ENCODE measurements at regions not wholly inside any gene's neighbourhood (a gene's known extent, or its start where the extent isn't known, plus 50 kb on each side); places are given as distances from the start of the nearest gene placed in this dataset.

- FAIRE-seq (peak; percentile 65), ATAC-seq (peak; percentile 66), DNase-seq (ENCODE audit: extremely low read depth in 1 of 4, low spot score in 3 of 4) (peak in 2 of 4 experiments; percentile 13 to 24)
- Histone ChIP-seq H3K9me3 (replicated peaks; ENCODE audit: control insufficient read depth, insufficient read depth, low read depth, low read length) (no peaks in the 10 kb centered on the region), H3K4me3 (no peak overlapping the region), H2AFZ (ENCODE audit: low read depth, low read length) (peak overlapping the region; percentile 65), H3K9ac (ENCODE audit: insufficient read depth in 1 of 2, low read depth in 2 of 2, low read length in 2 of 2) (no peak overlapping the region), H3K4me1 (replicated peaks in 1 of 2; ENCODE audit: control insufficient read depth in 2 of 2, insufficient read depth in 2 of 2, low read length in 2 of 2) (peaks cover 0 to 8% of the 10 kb centered on the region in 2 experiments; a peak in 1 of 5 replicates), H3K79me2 (ENCODE audit: control insufficient read depth, insufficient read depth, low read length) (no peaks in the 10 kb centered on the region), H3K27ac (ENCODE audit: extremely low read depth, low read depth, low read length) (peak overlapping the region; percentile 8; the same call in 1 of the 3 replicates), H3K36me3 (ENCODE audit: control insufficient read depth, insufficient read depth, low read length) (no peaks in the 10 kb centered on the region), H3K4me2 (ENCODE audit: insufficient read depth, low read length) (peak overlapping the region; percentile 38), H3K9me1 (ENCODE audit: control insufficient read depth, insufficient read depth, low read length) (no peaks in the 10 kb centered on the region), H3K27me3 (ENCODE audit: control insufficient read depth in 2 of 2, insufficient read depth in 2 of 2, low read length in 2 of 2) (no peaks in the 10 kb centered on the region), H4K20me1 (replicated peaks; ENCODE audit: control insufficient read depth, insufficient read depth, low read length) (no peaks in the 10 kb centered on the region)
- POLR2A ChIA-PET = no interaction called here
- in situ Hi-C loops (cut with MboI) (loop anchor here (25.0 kb wide), 1 partner anchor 214 kb away; no protein-coding TSS in a partner anchor), intact Hi-C loops (cut with micrococcal nuclease) (no loop called here)
- no TSS peak for BruUV-seq (replicated peaks)
- 2% methylated on average over 4 of the region's 4 CpGs for WGBS (ENCODE audit: insufficient coverage, low coverage, missing lambda C conversion rate)
- CTCF ChIA-PET (ENCODE audit: low intra/inter-chr PET ratio) = no interaction called here
- TF ChIP-seq ZNF143 (CRISPR knock-in tag; IDR thresholded peaks at IDR 0.05) = no peak
- no peak for TF ChIP-seq NR2F6 (CRISPR knock-in tag; IDR thresholded peaks at IDR 0.05)
- TF ChIP-seq POLR2AphosphoS2 (IDR thresholded peaks at IDR 0.05; ENCODE audit: low read length) = no peak
- TF ChIP-seq, protein P1, sequence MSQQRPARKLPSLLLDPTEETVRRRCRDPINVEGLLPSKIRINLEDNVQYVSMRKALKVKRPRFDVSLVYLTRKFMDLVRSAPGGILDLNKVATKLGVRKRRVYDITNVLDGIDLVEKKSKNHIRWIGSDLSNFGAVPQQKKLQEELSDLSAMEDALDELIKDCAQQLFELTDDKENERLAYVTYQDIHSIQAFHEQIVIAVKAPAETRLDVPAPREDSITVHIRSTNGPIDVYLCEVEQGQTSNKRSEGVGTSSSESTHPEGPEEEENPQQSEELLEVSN (IDR thresholded peaks at IDR 0.05; ENCODE audit: borderline replicate concordance in 1 of 2, extremely low read depth in 1 of 2, insufficient read depth in 1 of 2, insufficient read length in 1 of 2, low read depth in 1 of 2, low read length in 1 of 2, poor library complexity in 1 of 2, severe bottlenecking in 1 of 2) = no peak
- TF ChIP-seq ZC3H11A (IDR thresholded peaks at IDR 0.05; ENCODE audit: low read depth, low read length) = no peak
- TF ChIP-seq ZNF316 (IDR thresholded peaks at IDR 0.05) = peak; percentile 92
- TF ChIP-seq ZNF655 (CRISPR knock-in tag; IDR thresholded peaks at IDR 0.05) = no peak
- TF ChIP-seq MTA2 (IDR thresholded peaks at IDR 0.05; ENCODE audit: low read depth) = no peak
- TF ChIP-seq MAFG (tag; conservative IDR thresholded peaks at IDR 0.05) = peak; percentile 89
- TF ChIP-seq CEBPB (tag; IDR thresholded peaks at IDR 0.05) = no peak
- TF ChIP-seq ZNF75A (CRISPR knock-in tag; IDR thresholded peaks at IDR 0.05) = no peak
- TF ChIP-seq FOSL1 (tag; conservative IDR thresholded peaks at IDR 0.05) = peak; percentile 68
- TF ChIP-seq POLR2G (IDR thresholded peaks at IDR 0.05; ENCODE audit: low read depth, low read length) = no peak
- TF ChIP-seq RBM15 (IDR thresholded peaks at IDR 0.05; ENCODE audit: insufficient read depth, low read length) = no peak
- no peak for TF ChIP-seq ZC3H8 (IDR thresholded peaks at IDR 0.05)
- TF ChIP-seq, protein P2, sequence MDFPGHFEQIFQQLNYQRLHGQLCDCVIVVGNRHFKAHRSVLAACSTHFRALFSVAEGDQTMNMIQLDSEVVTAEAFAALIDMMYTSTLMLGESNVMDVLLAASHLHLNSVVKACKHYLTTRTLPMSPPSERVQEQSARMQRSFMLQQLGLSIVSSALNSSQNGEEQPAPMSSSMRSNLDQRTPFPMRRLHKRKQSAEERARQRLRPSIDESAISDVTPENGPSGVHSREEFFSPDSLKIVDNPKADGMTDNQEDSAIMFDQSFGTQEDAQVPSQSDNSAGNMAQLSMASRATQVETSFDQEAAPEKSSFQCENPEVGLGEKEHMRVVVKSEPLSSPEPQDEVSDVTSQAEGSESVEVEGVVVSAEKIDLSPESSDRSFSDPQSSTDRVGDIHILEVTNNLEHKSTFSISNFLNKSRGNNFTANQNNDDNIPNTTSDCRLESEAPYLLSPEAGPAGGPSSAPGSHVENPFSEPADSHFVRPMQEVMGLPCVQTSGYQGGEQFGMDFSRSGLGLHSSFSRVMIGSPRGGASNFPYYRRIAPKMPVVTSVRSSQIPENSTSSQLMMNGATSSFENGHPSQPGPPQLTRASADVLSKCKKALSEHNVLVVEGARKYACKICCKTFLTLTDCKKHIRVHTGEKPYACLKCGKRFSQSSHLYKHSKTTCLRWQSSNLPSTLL (IDR thresholded peaks at IDR 0.05) = no peak
- no peak for TF ChIP-seq TCF15 (CRISPR knock-in tag; IDR thresholded peaks at IDR 0.05)
- TF ChIP-seq CREB3L1 (IDR thresholded peaks at IDR 0.05; ENCODE audit: borderline replicate concordance, low read depth) = no peak
Measured at GRCh38 chr4:149997881-149998421, 80.3 kb upstream of the DCLK2 start.

All from K562 (cell line).